ENCODE measurements at regions not wholly inside any gene's neighbourhood (a gene's known extent, or its start where the extent isn't known, plus 50 kb on each side); places are given as distances from the start of the nearest gene placed in this dataset.
"Not testable (repeated sequence)": the region's sequence is repeated elsewhere in the genome, so short reads cannot be mapped to it uniquely, and the experiment has no call there.

DNA sequence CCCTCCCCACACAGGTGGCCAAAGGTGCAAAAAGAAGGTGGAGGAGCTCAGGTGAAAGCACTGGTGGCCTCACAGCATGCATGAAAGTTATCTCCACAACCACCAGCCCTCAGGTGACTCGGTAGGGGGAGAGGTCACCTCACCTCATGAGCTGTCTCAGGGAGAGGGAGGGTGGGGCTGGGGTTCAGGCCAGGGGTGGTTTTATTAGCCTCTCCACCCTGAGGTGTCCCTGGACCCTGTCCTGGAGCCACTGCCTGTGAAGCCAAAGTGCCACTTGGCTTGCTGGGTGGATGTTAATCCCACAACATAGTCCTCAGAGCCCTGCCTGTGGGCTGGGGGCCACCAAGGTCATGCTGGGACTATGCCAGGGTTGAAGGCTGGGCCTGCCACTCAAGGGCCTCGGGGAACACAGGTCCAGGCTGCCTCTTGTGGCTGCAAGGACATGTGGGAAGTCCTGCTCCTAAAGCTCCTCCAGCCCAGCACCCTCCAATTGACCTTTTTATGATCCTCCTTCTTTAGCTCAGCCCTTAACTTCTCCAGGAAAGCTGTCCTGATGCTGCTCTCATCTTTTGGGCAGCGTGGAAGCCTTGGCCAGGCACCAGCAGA is 83.8 kb downstream of the MALL start:
- not testable (repeated sequence) for ATAC-seq (ENCODE audit: poor library complexity)

More for the DNA sequence above, 83.8 kb downstream of the MALL start:
- H3K9me3 Mint-ChIP-seq; DNase-seq; H3K36me3 Mint-ChIP-seq (ENCODE audit: low read depth); H3K9me3 ChIP-seq (ENCODE audit: control insufficient read depth in 1 of 2, insufficient read depth in 1 of 2, low read length in 2 of 2); POLR2A ChIA-PET; H3K36me3 ChIP-seq (ENCODE audit: insufficient read depth, low read length); H3K27me3 Mint-ChIP-seq; H3K27ac ChIP-seq (ENCODE audit: low read depth in 1 of 2, low read length in 2 of 2); H3K27ac Mint-ChIP-seq; H3K4me1 ChIP-seq (ENCODE audit: insufficient read depth, low read length); intact Hi-C loops (cut with DNase I, micrococcal nuclease); H3K4me3 ChIP-seq (ENCODE audit: low read length); CTCF ChIA-PET; H3K4me3 Mint-ChIP-seq; H3K4me1 Mint-ChIP-seq (ENCODE audit: low read depth); H3K27me3 ChIP-seq (ENCODE audit: control insufficient read depth in 1 of 2, insufficient read depth in 2 of 2, low read length in 2 of 2): not testable (repeated sequence)
